ENCODE measurements at regions not wholly inside any gene's neighbourhood (a gene's known extent, or its start where the extent isn't known, plus 50 kb on each side); places are given as distances from the start of the nearest gene placed in this dataset.

DNA sequence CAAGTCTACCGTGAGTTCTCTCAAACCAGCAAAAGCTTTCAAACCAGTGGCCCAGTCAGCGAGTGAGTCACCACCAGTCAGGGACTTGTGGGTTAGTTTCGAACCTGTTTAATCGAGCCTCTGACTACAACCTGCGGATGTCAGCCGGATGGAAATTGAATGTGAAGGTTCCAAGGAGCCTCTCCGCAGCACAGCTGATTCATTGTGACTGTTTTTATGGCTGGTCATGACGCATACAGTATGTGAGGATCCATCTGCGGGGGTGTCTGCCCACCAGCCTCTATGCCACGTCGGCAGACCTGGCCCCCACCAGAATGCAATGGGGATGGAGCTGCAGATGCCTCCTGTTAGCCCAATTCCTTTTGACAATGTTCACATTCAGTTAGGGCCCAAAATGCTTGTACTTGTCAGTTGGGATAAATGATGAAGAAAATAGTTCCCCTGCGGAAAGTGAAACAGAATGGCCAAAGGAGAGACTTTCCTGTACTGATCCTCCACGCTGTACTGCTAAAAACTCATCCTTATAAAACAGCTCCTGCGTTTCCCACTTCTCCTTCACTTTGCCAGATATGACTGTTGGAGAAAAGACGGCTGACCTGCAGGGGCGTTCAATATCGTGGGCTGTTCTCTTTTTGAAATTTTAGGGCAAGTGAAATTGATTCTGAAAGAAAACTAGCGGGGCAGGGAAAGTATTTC, 206.6 kb downstream of the TFAP2B start (continued):
- TF ChIP-seq E2F8 (IDR thresholded peaks at IDR 0.05; ENCODE audit: low read depth, partially characterized antibody) (no peak), TBL1XR1 (IDR thresholded peaks at IDR 0.05; ENCODE audit: low read depth, low read length) (no peak), PAX5 (IDR thresholded peaks at IDR 0.05; ENCODE audit: borderline replicate concordance, low read depth, low read length) (no peak), ZZZ3 (IDR thresholded peaks at IDR 0.05; ENCODE audit: control insufficient read depth, insufficient read length, low read depth) (no peak), DPF2 (IDR thresholded peaks at IDR 0.05) (no peak), RAD21 (IDR thresholded peaks at IDR 0.05; ENCODE audit: insufficient read depth, low read depth, low read length) (no peak), ETV6 (conservative IDR thresholded peaks at IDR 0.05 in 1 of 2, IDR thresholded peaks at IDR 0.05 in 1 of 2; ENCODE audit: borderline replicate concordance in 1 of 2, low read depth in 1 of 2) (no peak), NBN (IDR thresholded peaks at IDR 0.05) (no peak), RCOR1 (conservative IDR thresholded peaks at IDR 0.05; ENCODE audit: low read depth, low read length) (no peak), BCL11A (IDR thresholded peaks at IDR 0.05; ENCODE audit: low read depth, low read length) (no peak), TCF12 (IDR thresholded peaks at IDR 0.05; ENCODE audit: low read depth, low read length) (no peak), SPI1 (IDR thresholded peaks at IDR 0.05; ENCODE audit: borderline replicate concordance, insufficient read depth, low read depth, low read length) (no peak), NR2C2 (IDR thresholded peaks at IDR 0.05; ENCODE audit: borderline replicate concordance, control insufficient read depth, insufficient read length, low read depth) (no peak), MEF2A (IDR thresholded peaks at IDR 0.05; ENCODE audit: insufficient read depth, low read depth, low read length) (no peak), SP1 (IDR thresholded peaks at IDR 0.05; ENCODE audit: low read depth, low read length) (no peak)
- TF ChIP-seq, protein P1, sequence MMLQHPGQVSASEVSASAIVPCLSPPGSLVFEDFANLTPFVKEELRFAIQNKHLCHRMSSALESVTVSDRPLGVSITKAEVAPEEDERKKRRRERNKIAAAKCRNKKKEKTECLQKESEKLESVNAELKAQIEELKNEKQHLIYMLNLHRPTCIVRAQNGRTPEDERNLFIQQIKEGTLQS (IDR thresholded peaks at IDR 0.05; ENCODE audit: borderline replicate concordance, extremely low read depth, low read depth, low read length), result no peak
- TF ChIP-seq, protein P2, sequence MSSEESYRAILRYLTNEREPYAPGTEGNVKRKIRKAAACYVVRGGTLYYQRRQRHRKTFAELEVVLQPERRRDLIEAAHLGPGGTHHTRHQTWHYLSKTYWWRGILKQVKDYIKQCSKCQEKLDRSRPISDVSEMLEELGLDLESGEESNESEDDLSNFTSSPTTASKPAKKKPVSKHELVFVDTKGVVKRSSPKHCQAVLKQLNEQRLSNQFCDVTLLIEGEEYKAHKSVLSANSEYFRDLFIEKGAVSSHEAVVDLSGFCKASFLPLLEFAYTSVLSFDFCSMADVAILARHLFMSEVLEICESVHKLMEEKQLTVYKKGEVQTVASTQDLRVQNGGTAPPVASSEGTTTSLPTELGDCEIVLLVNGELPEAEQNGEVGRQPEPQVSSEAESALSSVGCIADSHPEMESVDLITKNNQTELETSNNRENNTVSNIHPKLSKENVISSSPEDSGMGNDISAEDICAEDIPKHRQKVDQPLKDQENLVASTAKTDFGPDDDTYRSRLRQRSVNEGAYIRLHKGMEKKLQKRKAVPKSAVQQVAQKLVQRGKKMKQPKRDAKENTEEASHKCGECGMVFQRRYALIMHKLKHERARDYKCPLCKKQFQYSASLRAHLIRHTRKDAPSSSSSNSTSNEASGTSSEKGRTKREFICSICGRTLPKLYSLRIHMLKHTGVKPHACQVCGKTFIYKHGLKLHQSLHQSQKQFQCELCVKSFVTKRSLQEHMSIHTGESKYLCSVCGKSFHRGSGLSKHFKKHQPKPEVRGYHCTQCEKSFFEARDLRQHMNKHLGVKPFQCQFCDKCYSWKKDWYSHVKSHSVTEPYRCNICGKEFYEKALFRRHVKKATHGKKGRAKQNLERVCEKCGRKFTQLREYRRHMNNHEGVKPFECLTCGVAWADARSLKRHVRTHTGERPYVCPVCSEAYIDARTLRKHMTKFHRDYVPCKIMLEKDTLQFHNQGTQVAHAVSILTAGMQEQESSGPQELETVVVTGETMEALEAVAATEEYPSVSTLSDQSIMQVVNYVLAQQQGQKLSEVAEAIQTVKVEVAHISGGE (CRISPR knock-in tag; IDR thresholded peaks at IDR 0.05), result no peak

Data from GM12878 (cell line).